AG20443 (cell line): ENCODE measurements at regions not wholly inside any gene's neighbourhood (a gene's known extent, or its start where the extent isn't known, plus 50 kb on each side); places are given as distances from the start of the nearest gene placed in this dataset.
"Not testable (repeated sequence)": the region's sequence is repeated elsewhere in the genome, so short reads cannot be mapped to it uniquely, and the experiment has no call there.

Source experiments
- DNase-seq: peaks from one replicate; pipeline ENCODE4 v3.0.0; 2012; ENCODE audit warnings: low spot score, mixed read lengths

DNA sequence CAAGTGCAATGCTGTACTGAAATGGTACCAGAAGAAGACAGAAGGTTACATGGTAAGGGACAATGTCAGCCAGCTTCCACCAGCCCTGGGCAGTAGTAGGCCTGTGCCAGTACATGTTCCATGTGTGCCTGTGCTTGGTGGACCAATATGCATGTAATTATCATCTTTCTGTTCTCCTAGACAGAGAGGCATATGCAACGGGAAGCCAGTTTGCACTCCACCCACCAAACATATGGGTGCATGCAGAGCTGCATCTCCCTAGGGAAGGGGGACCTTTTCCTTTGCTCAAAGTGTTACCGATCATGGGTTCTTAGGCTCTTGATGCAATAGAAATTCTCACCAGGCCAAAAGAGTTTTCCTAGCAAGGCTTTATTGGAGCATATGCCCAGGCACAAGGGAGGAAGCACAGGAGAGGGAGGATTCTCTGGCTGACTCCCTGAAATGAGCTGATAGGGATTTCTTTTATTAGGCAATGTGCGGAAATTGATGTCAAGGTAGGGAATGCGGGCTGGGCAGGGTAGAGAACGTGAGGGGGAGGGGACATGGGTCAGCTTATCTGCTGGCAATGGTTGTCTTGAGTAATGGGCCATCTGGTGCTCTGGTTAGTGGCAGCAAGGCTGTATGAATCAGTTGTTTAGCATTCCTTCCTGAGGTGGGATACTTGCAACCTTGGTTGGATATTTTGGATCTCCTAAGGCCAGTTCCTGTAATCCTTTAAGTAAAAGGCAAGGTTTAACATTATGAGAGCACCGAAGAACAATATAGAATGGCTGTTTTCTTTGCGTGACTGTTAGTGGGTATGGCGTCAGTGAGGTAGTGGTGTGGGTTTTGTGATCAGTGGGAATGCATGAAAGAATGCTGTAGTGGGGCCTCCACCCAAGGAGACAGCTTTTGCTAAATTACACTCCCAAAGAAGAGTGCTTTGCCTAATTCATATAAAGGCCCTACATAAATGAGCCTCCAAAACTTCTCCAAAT lies 102.5 kb downstream of the CDRT15L2 start:
- not testable (repeated sequence) for DNase-seq

DNA sequence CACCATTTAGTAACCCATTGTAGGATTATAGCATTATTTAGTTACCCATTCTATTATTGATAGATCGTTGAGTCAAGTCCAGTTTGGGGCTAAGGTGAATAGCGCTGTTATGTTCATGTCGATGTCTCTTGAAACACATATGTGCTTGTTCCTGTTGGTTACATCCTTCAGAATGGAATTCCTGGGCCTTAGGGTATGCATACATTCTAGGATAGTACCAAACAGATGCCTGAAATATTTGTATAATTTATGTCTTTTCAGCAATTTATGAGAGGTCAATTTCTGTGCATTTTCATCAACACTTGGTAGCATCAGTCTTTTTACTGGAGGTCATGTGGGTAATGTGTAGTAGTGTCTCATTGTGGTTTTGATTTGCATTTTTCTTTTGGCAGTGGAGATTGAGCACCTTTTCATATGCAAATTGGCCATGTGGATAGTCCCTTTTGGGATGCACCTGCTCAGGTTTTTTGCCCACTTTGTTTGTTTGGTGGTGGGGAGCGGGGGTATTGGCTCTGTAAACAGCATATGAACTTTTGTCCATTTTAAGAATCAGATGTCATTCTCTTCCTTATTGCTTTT lies 104.2 kb downstream of the CDRT15L2 start:
- DNase-seq: not testable (repeated sequence)

DNA sequence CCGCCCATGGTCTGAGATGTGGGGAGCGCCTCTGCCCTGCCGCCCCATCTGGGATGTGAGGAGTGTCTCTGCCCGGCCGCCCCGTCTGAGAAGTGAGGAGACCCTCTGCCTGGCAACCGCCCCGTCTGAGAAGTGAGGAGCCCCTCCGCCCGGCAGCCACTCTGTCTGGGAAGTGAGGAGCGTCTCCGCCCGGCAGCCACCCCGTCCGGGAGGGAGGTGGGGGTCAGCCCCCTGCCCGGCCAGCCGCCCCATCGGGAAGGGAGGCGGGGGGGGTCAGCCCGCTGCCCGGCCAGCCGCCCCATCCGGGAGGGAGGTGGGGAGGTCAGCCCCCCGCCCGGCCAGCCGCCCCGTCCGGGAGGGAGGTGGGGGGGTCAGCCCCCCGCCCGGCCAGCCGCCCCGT lies 105.5 kb downstream of the CDRT15L2 start:
- not testable (repeated sequence) for DNase-seq

DNA sequence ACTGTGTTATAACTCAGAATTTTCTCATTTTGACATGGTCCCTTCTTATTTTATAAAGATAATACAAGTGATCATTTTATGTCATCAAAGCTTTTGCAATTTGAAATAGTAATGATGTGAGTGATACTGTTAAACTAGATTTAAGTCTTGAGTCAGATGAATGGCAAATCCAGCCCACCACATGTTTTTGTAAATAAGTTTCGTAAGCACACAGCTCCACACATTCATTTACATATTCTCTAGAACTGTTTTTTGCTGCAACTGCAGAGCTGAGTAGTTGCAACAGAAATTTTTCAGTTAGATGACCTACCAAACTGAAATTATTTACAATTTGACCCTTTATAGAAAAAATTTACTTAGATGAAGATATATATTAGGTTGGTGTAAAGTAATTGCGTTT lies 108.1 kb downstream of the CDRT15L2 start:
- DNase-seq: not testable (repeated sequence)

DNA sequence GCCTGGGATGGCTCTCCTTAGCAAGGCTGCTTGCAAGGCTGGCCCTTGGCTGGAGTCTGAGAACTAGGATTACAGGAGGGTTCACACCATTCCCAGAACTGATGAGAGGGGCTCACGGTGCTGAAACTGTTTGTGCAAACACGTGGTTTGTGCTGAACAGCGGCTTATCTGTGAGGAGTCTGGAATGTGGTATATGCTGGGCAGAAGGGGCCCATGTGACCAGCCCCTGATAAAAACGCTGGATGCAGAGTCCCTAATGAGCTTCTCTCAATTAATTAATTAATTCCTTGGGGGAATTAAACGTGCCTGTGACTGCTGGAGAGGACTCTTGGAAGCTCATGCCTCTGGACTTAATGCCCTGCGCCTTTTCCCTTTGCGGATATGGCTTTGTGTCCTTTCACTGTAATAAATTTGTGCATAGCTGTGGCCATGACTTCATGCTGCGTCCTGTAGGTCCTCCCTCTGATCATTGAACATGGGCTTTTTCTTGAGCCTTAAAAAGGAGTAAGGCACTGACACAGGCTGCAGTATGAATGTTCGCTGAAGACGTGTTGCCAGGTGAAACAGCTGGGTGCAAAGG lies 109.7 kb downstream of the CDRT15L2 start:
- DNase-seq: not testable (repeated sequence)

DNA sequence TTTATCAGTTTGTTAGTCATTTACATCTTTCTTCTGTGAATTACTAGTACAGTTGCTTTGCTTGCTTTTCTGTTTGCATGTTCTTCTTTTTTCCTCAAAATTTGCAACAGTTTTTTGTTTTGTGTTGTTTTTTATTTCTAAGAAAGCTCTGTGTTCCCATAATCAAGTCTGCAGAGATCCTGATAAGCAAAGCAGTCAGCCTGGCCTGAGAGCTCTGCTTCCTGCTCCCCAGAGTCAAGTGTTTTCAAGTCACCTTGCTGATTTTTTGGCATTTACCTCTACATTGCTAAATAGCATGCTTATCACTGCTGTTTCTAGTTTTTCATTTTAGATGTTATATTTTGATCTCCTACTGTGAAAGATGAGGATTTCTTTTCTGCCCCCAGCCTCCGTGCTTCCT lies 113.2 kb downstream of the CDRT15L2 start:
- not testable (repeated sequence) for DNase-seq

DNA sequence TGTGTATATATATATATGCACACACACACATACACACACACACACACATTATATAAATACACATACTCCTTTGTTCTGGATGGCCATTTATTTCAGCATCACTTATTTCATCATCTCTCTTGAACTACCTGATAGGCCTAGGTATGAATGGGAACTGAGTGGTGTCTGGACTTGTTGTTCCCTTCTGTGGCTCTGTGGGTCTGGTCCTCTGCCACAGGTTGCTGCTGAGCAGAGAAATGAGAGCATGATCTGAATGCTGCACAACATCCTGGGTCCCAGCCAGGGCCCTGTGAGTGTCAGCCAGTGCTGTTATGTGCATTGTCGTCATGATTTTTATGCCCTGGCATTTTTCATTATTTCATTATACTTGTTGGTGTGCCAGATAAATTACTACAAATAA lies 116.3 kb downstream of the CDRT15L2 start:
- DNase-seq: not testable (repeated sequence)

DNA sequence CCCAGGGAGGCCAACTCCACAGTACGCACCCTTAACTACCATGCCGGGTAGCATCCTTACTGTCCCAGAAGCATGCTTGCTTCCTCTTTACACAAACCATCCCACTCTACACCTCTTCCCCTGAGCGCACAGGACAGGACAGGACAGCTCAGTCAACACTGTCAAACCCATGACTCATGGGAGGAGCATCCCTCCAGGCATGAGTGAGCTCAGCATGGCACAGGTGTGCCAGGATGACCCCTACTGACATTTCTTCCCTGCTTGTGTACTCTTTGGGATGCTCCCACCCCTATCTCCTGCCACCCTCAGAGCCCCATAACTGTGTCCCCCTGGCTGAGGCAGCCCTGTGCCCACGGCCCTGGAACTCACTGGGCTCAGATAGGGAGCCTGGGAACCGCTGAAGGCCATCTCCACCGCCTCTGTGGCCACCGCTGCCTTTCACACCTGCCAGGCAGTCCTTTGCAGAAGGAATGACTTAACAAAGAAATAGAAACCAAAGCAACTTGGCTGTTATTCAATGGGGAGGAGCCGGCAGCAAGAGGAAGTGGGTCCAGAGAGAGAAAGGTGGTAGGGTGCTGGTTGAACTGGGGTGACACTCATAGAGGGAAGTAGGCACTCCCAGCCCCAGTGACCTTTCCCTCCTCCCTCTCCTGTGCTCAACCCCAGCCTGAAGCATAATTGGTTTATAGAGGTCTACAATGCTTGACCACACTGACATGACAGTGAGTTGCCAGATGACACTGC lies 119.1 kb downstream of the CDRT15L2 start:
- not testable (repeated sequence) for DNase-seq

DNA sequence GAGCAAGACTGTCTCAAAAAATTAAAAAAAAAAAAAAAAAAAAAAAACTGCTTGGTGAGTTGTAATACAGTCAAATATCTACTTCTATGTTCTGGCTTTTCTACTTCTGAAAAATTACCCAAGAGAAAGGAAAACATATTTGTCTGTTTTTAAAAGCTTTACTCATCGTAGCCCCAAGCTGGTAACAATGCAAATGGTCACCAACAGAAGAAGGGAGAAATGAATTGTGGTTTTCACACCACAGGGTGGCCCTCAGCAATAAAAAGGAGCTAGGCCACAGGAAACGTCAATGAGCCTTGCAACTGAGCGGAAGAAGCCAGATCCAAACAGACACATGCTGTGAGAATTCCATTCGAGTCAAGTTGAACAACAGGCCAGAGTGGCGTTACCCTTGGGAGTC lies 121.0 kb downstream of the CDRT15L2 start:
- not testable (repeated sequence) for DNase-seq

DNA sequence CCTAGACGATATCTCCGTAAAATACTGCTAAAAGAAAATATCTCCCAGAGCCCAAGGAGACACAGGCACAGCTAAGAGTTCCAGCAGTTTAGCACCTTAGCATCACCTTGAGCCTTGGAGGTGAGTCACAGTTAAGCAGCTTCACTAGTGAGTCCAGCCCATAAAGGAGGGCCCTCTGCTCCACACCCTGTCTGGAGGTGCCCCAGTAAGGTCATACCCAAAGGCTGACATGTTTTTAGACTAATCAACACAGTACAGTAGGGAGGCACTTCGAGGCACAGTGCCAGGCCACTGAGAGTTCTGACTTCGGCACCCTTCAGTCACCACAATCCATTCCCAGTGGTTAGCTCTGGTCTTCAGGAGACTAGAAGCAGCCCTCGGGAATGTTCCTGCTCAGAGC lies 121.8 kb downstream of the CDRT15L2 start:
- not testable (repeated sequence) for DNase-seq

DNA sequence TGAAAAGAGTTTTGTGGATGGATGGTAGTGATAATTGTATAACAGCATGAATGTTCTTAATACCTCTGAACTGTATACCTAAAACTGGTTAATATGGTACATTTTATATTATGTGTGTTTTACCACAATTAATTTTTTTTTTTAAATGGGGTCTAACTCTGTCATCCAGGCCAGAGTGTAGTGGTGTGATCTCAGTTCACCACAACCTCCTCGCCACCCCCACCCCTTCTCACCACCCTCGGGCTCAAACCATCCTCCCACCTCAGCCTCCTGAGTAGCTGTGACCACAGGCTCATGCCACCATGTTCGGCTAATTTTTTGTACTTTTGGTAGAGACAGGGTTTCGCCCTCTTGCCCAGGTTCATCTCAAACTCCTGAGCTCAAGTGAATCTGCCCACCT lies 123.2 kb downstream of the CDRT15L2 start:
- no peak for DNase-seq

DNA sequence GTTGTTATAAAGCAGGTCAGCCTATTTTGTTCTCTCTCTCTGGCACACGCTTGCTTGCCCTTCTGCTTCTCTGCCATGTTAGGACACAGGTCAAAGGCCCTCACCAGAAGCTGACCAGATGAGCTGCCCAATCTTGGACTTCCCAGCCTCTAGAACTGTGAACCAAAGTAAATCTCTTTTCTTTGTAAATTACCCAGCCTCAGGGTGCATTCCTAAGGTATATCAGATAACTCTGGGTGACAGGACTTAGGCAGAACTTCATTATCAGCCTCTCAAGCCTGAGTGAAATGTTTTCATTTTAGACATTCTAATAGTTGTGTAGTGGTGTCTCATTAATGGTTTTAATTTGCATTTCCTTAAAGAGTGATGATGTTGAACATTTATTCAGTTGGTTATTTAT lies 124.3 kb downstream of the CDRT15L2 start:
- DNase-seq: no peak

DNA sequence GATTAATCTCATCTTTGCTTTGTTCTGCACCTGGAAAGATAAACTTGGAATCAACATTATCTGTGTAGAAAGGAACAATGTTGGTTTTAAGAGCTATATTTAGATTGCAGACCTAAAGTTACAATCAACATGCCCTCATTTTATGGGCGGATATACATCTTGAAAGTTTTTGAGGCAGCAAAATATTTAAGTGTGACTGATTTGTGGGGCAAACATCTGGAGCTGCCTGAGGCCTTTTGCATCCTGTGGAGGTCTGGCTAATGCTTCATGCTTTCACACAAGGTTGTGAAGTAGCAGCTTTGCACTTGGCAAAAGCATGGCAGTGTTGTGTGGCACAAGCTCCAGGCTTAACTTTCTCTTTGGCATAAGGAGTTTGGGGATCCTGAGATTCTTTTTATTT lies 125.7 kb downstream of the CDRT15L2 start:
- DNase-seq: not testable (repeated sequence)

DNA sequence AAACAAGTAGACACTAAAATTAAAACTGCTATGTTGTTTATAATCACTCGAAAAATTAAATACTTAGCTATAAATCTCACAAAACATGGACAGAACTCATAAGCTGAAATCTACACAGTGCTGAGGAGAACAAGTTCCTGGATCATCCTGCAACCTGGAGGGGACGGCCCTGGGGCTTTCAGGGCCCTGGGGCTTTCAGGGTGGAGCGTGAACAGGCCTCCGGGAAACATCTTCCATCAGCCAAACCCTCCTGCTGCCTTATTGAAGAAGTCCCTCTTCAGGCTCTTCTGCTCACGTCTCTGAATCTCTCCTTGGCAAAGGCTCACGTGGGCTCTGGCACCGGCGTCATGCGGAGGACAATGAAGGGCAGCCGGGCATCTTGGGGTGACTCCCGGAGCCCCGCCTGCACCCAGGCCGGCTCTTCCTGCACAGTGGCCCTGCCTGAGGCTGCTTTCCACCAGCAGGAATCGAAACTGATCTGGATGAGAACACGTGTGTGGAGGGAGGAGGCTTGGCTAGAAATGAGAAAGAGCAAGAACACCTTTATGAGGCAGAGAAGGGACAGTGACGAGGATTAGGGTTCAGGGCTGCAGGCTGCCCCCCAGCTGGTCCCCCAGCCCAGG lies 127.3 kb downstream of the CDRT15L2 start:
- no peak for DNase-seq

DNA sequence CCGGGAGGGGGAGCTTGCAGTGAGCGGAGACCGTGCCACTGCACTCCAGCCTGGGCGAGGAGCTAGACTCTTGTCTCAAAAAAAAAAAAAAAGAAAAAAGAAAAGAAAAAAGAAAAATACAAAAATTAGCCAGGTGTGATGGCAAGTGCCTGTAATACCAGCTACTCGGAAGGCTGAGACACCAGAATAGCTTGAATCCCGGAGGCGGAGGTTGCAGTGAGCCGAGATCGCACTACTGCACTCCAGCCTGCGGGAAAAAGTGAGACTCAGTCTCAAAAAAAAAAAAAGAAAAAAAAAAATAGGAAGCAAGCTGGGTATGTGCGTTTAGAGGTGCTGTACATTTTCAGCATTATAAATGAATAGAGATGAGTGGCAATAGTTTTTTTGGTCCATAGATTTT lies 129.3 kb downstream of the CDRT15L2 start:
- DNase-seq: not testable (repeated sequence)

DNA sequence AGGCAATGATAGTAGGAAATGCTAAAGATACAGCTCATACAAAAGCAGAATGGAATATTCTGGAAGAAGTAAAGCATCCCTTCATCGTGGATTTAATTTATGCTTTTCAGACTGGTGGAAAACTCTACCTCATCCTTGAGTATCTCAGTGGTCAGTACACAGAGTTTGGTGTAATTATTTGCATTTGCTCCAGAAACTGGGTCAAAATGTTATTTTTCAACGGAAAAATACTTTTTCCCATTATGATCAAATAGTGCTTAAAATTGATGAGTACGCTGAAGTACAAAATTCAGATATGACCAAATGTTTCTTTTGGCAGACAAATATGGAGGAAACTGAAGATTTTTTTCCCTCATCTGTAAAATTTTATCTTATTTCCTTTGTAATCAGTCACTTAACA lies 137.0 kb downstream of the CDRT15L2 start:
- DNase-seq: not testable (repeated sequence)

DNA sequence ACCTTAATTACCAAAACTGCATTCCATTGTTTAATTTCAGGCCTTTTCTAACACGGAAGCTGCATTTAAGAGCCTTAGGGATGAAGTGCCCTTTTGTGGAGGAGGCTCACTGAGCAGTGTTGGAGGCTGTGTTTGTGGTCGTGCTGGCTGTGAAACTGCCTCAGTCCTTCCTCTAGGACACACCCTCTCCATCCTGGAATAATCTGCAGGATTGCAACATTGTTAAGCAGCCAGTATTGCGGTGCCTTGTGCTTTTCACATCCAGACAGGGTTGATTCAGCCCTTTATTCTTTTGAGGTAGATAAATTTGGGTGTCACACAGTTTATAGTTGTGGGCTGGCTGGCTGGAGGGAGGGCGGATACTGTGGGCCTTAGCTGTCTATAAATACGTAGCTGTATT lies 141.6 kb downstream of the CDRT15L2 start:
- peak; percentile 11 for DNase-seq

DNA sequence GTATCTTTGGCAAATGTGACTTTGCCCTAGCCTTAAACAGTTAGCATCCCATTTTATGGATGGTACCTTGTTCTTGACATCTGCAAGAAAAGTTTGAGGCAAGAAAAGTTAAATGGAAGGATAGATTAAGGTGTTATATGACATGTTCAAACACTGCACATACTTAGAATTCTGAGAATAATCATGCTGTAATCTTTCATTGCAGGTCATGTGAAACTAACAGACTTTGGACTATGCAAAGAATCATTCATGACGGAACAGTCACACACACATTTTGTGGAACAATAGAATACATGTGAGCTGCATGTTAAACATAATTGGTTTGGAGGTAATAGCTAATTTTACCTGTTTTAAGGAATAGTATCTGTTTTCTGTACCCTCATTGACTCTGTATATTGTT lies 144.9 kb downstream of the CDRT15L2 start:
- not testable (repeated sequence) for DNase-seq

DNA sequence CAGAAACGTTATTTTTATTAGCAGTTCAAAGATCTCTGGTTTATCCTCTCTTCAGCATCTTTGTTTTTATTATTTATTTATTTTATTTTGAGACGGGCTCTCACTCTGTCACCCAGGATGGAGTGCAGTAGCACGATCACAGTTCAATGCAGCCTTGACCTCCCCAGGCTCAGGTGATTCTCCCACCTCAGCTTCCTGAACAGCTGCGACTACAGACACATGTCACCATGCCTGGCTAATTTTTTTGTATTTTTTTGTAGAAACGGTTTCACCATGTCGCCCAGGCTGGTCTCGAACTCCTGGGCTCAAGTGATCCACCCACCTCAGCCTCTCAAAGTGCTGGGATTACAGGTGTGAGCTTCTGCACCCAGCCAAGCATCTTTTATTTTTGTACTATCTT lies 147.7 kb downstream of the CDRT15L2 start:
- not testable (repeated sequence) for DNase-seq

DNA sequence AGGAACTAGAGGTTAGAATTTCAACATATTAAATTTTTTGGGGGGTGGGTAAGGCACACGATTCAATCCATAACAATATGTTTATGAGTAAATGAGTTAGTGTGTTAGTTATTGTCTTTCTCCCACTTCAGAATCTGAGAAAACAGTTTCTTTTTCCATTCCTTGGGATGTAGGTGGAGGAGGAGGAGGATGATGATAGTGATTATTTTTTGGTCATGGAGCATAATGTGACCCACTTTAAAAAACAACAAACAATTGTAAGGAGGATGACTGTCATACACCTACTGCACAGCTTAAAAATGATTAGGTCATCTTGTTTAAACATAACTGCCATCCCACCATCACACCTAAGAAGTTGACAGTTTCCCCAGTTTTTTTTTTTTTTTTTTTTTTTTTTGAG lies 148.7 kb downstream of the CDRT15L2 start:
- no peak for DNase-seq

DNA sequence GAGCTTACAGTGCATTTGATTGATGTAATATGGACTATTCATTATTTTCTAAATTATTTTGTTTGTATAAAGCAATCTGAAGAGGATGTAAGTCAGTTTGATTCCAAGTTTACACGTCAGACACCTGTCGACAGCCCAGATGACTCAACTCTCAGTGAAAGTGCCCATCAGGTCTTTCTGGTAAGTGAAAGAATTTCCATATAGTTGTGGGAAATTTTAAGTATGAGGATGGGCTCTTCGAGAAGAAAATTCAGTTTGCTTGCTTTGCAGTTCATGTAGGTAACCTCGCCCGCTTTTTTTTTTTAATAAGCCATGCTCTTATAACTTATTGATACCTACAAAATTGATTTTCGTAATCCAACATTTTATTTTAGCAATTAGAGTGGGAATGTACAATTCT lies 151.6 kb downstream of the CDRT15L2 start:
- not testable (repeated sequence) for DNase-seq

DNA sequence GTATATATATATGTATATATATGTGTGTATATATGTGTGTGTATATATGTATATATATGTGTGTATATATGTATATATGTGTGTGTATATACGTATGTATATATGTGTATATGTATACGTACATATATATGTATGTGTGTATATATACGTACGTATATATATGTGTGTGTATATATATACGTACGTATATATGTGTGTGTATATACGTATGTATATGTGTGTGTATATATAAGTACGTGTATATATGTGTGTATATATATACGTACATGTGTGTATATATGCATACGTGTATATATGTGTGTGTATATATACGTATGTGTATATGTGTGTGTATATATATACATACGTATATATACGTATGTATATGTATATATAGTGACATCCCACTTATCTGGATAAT lies 154.4 kb downstream of the CDRT15L2 start:
- DNase-seq: no peak
